ENCODE measurements at regions not wholly inside any gene's neighbourhood (a gene's known extent, or its start where the extent isn't known, plus 50 kb on each side); places are given as distances from the start of the nearest gene placed in this dataset.

DNA sequence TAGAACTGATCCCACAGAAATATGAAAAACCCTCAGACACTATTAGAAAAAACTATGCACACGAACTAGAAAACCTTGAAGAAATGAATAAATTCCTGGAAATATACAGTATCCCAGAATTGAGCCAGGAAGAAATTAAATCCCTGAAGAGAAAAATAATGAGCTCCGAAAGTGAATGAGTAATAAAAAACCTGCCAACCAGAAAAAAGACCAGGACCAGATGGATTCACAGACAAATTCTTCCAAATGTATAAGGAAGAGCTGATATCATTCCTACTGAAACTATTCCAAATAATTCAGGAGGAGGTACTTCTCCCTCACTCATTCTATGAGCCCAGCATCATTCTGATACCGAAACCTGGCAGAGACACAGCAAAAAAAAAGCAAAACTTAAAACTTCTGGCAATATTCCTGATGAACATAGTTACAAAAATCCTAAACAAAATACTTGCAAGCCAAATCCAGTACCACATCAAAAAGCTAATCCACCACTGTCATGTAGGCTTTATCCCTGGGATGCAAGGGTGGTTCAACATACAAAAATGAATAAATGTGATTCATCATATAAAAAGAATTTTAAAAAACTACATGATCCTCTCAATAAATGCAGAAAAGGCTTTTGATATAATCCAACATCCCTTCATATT, 1397.6 kb upstream of the DDX18 start:
- DNase-seq (ENCODE audit: low read depth) = no peak
- no peak overlapping the region for H3K4me3 ChIP-seq (ENCODE audit: low read depth, low read length)
- TF ChIP-seq, protein P1, sequence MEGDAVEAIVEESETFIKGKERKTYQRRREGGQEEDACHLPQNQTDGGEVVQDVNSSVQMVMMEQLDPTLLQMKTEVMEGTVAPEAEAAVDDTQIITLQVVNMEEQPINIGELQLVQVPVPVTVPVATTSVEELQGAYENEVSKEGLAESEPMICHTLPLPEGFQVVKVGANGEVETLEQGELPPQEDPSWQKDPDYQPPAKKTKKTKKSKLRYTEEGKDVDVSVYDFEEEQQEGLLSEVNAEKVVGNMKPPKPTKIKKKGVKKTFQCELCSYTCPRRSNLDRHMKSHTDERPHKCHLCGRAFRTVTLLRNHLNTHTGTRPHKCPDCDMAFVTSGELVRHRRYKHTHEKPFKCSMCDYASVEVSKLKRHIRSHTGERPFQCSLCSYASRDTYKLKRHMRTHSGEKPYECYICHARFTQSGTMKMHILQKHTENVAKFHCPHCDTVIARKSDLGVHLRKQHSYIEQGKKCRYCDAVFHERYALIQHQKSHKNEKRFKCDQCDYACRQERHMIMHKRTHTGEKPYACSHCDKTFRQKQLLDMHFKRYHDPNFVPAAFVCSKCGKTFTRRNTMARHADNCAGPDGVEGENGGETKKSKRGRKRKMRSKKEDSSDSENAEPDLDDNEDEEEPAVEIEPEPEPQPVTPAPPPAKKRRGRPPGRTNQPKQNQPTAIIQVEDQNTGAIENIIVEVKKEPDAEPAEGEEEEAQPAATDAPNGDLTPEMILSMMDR (IDR thresholded peaks at IDR 0.05; ENCODE audit: insufficient read depth, low read depth, low read length, missing control alignments) = no peak

DNA sequence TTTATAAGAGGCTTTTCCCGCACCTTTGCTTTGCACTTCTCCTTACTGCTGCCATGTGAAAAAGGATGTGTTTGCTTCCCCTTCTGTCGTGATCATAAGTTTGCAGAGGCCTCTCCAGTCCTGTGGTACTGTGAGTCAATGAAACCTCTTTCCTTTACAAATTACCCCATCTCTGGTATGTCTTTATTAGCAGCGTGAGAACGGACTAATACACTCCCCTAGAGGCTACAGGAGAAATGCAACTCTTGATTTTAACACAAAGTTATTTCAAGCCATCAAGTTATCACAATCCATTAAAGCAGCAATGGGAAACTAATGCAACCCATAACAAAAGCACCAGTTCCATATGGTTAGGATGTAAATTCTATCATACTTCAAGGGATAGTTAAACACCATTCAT, 1378.8 kb upstream of the DDX18 start:
- no peak overlapping the region for H3K4me3 ChIP-seq (ENCODE audit: low read depth, low read length)
- TF ChIP-seq, protein P1 (IDR thresholded peaks at IDR 0.05; ENCODE audit: insufficient read depth, low read depth, low read length, missing control alignments) = no peak
- DNase-seq (ENCODE audit: low read depth) = no peak

DNA sequence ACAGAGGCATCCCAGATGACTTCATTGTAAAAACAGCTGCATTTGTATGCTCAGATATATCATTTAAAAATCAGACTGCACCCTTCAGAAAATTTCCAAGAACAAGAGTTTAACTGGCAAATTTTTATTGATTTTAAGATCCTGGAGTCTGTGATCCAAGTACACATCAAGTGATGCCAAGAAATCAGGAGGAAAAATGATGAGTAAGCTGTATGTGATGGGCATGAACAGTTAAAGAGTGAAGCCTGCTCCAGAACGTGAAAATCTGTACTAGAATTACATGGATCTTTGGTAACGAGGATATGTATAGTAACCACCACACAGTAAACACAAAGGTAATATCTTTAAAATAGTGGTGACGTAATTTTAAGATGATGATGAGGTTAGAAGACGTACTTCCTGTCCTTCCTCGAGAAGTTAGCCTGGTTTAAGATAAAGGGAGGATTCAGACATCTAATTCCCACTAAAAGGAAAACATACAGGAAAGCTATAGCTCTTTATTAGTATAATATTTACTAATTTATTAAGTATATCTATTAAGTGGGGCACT, 1374.3 kb upstream of the DDX18 start:
- no peak for DNase-seq (ENCODE audit: low read depth)
- no peak overlapping the region for H3K4me3 ChIP-seq (ENCODE audit: low read depth, low read length)
- TF ChIP-seq, protein P1 (IDR thresholded peaks at IDR 0.05; ENCODE audit: insufficient read depth, low read depth, low read length, missing control alignments) = no peak

DNA sequence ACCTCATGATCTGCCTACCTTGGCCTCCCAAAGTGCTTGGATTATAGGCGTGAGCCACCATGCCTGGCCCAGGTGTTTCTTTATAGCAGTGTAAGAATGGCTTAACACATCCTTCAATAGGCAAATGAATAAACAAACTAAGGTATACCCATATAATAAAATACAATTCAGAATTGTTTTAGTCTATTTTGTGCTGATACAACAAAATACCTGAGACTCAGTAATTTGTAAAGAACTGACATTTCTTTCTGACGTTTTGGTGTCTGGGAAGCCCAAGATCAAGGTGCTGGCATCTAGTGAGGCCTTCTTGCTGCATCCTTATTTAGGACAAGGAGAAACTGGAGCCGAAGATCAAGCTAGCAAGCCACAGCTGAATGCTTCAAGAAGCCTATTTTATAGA, 1372.1 kb upstream of the DDX18 start:
- TF ChIP-seq, protein P1 (IDR thresholded peaks at IDR 0.05; ENCODE audit: insufficient read depth, low read depth, low read length, missing control alignments) = no peak
- DNase-seq (ENCODE audit: low read depth) = no peak
- H3K4me3 ChIP-seq (ENCODE audit: low read depth, low read length) = no peak overlapping the region

DNA sequence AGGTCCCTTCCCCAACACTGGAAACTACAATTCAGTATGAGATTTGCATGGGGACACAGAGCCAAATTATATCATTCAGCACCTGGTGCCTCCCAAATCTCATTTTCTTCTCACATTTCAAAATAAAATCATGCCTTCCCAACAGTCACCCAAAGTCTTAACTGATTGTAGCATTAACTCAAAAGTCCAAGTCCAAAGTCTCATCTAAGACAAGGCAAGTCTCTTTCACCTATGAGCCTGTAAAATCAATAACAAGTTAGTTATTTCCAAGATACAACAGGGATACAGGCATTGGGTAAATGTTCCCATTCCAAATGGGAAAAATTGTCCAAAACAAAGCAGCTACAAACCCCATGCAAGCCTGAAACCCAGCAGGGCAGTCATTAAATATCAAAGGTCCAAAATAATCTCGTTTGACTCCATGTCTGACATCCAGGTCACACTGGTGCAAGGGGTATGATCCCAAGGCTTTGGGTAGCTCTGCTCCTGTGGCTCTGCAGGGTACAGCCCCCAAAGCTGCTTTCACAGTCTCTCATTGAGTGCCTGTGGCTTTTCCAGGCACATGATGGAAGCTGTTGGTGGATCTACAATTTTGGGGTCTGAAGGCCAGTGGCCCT, 1370.1 kb upstream of the DDX18 start:
- TF ChIP-seq, protein P1 (IDR thresholded peaks at IDR 0.05; ENCODE audit: insufficient read depth, low read depth, low read length, missing control alignments) = no peak
- no peak overlapping the region for H3K4me3 ChIP-seq (ENCODE audit: low read depth, low read length)

DNA sequence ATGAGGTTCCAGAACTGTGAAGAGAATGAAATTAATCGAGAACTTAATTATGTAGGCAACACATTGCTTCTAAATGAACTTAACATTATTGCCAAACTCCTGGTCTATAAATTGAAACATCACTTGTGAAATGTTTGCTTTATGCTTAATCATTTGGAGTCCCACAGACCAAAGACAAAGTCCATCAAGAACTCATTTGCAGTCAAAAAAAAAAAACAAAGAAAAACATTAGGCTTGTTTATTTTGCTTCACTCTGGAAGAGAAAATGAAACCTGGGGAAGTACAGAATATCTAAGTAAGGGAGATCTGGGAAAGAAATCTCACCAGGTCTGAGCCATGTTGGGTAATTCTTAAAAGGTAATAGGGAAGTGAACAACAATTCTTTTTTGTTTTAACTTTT, 1363.5 kb upstream of the DDX18 start:
- TF ChIP-seq, protein P1 (IDR thresholded peaks at IDR 0.05; ENCODE audit: insufficient read depth, low read depth, low read length, missing control alignments) = no peak
- no peak for DNase-seq (ENCODE audit: low read depth)

More for the DNA sequence above, 1370.1 kb upstream of the DDX18 start:
- no peak for DNase-seq (ENCODE audit: low read depth)

More for the DNA sequence above, 1363.5 kb upstream of the DDX18 start:
- H3K4me3 ChIP-seq (ENCODE audit: low read depth, low read length) = no peak overlapping the region
